Peyer's patch (tissue), 4 donors: ENCODE measurements at regions not wholly inside any gene's neighbourhood (a gene's known extent, or its start where the extent isn't known, plus 50 kb on each side); places are given as distances from the start of the nearest gene placed in this dataset.
"Not testable (repeated sequence)": the region's sequence is repeated elsewhere in the genome, so short reads cannot be mapped to it uniquely, and the experiment has no call there.

Experiments
- DNase-seq, 3 donors: peaks; one replicate each; pipeline ENCODE4 v3.0.0-alpha.2; 2017 to 2019
- H3K27ac ChIP-seq, 4 donors: fragments of 200-600 bp; sonication (generic); one replicate each; pipeline ENCODE4 v1.5.1; 2016 to 2019
- H3K27me3 ChIP-seq, 2 donors: fragments of 200-600 bp; sonication (generic); one replicate each; pipeline ENCODE4 v1.5.1; 2019
- H3K36me3 ChIP-seq, 3 donors: fragments of 200-600 bp; sonication (generic); one replicate each; pipeline ENCODE4 v1.5.1; 2016 to 2019
- H3K4me1 ChIP-seq, 4 donors: fragments of 200-600 bp; sonication (generic); one replicate each; pipeline ENCODE4 v1.5.1; 2016 to 2019
- H3K4me3 ChIP-seq, 4 donors: fragments of 200-600 bp; sonication (generic); 1 replicate in 3 of 4; 2 replicates in 1 of 4; pipeline ENCODE4 v1.5.1; 2016 to 2019; ENCODE audit warnings: mild to moderate bottlenecking in 1 of 4
- H3K9me3 ChIP-seq, 4 donors: fragments of 200-600 bp; sonication (generic); one replicate each; pipeline ENCODE4 v1.5.1; 2016 to 2019; ENCODE audit warnings: mild to moderate bottlenecking in 1 of 4
- POLR2A ChIP-seq, 2 donors: fragments of 450-650 bp; IDR thresholded peaks; one replicate each; pipeline ENCODE4 v1.5.1; 2017; ENCODE audit warnings: antibody characterized with exemption in 2 of 2, mild to moderate bottlenecking in 2 of 2, moderate library complexity in 2 of 2
- TF ChIP-seq, protein P1 (sequence below), 6 experiments: fragments of 450-650 bp in 4 of 6; fragments of 200-600 bp in 2 of 6; sonication (generic) in 1 of 6; IDR thresholded peaks; one replicate each; pipeline ENCODE4 v1.5.1; 2017 to 2019; ENCODE audit warnings: antibody characterized with exemption in 6 of 6, mild to moderate bottlenecking in 3 of 6, moderate library complexity in 1 of 6

GRCh38 chr15:92796161-92796611 is 103.9 kb upstream of the CHD2 start:
- peak in 1 of 3 donors; percentile 19 for DNase-seq

GRCh38 chr15:92797168-92798052 is 102.7 kb upstream of the CHD2 start:
- peak overlapping the region in 1 of 4 donors; percentile 16 for H3K27ac ChIP-seq
- peak in 1 of 3 donors; percentile 45 for DNase-seq
- no peaks in the 10 kb centered on the region for H3K9me3 ChIP-seq
- no peaks in the 10 kb centered on the region for H3K36me3 ChIP-seq
- no peak overlapping the region for H3K4me3 ChIP-seq
- no peaks in the 10 kb centered on the region for H3K27me3 ChIP-seq
- TF ChIP-seq, protein P1, sequence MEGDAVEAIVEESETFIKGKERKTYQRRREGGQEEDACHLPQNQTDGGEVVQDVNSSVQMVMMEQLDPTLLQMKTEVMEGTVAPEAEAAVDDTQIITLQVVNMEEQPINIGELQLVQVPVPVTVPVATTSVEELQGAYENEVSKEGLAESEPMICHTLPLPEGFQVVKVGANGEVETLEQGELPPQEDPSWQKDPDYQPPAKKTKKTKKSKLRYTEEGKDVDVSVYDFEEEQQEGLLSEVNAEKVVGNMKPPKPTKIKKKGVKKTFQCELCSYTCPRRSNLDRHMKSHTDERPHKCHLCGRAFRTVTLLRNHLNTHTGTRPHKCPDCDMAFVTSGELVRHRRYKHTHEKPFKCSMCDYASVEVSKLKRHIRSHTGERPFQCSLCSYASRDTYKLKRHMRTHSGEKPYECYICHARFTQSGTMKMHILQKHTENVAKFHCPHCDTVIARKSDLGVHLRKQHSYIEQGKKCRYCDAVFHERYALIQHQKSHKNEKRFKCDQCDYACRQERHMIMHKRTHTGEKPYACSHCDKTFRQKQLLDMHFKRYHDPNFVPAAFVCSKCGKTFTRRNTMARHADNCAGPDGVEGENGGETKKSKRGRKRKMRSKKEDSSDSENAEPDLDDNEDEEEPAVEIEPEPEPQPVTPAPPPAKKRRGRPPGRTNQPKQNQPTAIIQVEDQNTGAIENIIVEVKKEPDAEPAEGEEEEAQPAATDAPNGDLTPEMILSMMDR (IDR thresholded peaks at IDR 0.05) = peak; percentile 71 to 92 (median 90)
- TF ChIP-seq POLR2A (IDR thresholded peaks at IDR 0.05) = no peak
- H3K4me1 ChIP-seq = peaks cover 0 to 6% (median 0%) of the 10 kb centered on the region in 4 donors

More at GRCh38 chr15:92796161-92796611, 103.9 kb upstream of the CHD2 start:
- H3K36me3 ChIP-seq = no peaks in the 10 kb centered on the region
- H3K27ac ChIP-seq = no peak overlapping the region
- no peaks in the 10 kb centered on the region for H3K9me3 ChIP-seq
- no peaks in the 10 kb centered on the region for H3K4me1 ChIP-seq
- H3K27me3 ChIP-seq = no peaks in the 10 kb centered on the region
- TF ChIP-seq, protein P1 (IDR thresholded peaks at IDR 0.05) = no peak
- no peak for TF ChIP-seq POLR2A (IDR thresholded peaks at IDR 0.05)
- H3K4me3 ChIP-seq = no peak overlapping the region

- TF ChIP-seq POLR2A (IDR thresholded peaks at IDR 0.05) = no peak
- TF ChIP-seq, protein P1 (IDR thresholded peaks at IDR 0.05) = no peak
- DNase-seq = peak in 1 of 3 donors; percentile 14
- Histone ChIP-seq H3K27ac (no peak overlapping the region), H3K4me3 (no peak overlapping the region), H3K9me3 (no peaks in the 10 kb centered on the region), H3K4me1 (peaks cover 0 to 14% (median 0%) of the 10 kb centered on the region in 4 donors), H3K27me3 (no peaks in the 10 kb centered on the region), H3K36me3 (no peaks in the 10 kb centered on the region)
These were observed 100.1 kb upstream of the CHD2 start for GRCh38 chr15:92800013-92800412.

- peak in 1 of 3 donors; percentile 28 for DNase-seq
- H3K27me3 ChIP-seq, H3K4me3 ChIP-seq, H3K36me3 ChIP-seq, H3K27ac ChIP-seq, H3K9me3 ChIP-seq: not testable (repeated sequence)
- H3K4me1 ChIP-seq = peaks cover 0 to 14% (median 0%) of the 10 kb centered on the region in 4 donors
These were observed 99.6 kb upstream of the CHD2 start for GRCh38 chr15:92800416-92801055.

DNA sequence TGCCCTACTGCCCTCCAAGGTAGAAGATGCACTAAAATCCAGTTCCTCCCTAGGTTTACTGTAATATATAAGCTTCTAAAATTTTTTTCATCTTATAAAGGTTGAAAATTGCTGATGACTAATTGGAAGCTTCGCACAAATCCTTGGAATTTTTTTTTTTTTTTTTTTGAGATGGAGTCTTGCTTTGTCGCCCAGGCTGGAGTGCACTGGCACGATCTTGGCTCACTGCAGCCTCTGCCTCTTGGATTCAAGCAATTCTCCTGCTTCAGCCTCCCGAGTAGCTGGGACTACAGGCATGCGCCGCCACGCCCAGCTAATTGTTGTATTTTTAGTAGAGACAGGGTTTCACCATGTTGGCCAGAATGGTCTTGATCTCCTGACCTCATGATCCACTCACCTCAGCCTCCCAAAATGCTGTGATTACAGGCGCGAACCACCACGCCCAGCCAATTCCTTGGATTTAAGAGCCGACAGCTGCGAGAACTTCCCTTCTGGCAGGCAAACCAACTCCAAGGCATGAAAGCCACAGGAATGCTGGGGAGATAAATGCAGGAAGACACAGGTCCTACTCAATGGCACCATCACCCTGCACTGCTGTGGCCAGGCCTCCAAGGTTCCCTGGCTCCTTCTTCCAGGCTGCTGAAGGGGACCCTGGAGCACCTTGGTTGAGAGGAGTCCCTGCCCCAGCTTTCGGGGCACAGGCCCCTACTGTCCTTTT is 98.9 kb upstream of the CHD2 start:
- not testable (repeated sequence) for H3K36me3 ChIP-seq, H3K4me3 ChIP-seq, H3K9me3 ChIP-seq, H3K27me3 ChIP-seq
- peak in 1 of 3 donors; percentile 47 for DNase-seq
- Histone ChIP-seq H3K27ac (peak overlapping the region; percentile 41 to 85 (median 49)), H3K4me1 (peaks cover 0 to 14% (median 0%) of the 10 kb centered on the region in 4 donors)

DNA sequence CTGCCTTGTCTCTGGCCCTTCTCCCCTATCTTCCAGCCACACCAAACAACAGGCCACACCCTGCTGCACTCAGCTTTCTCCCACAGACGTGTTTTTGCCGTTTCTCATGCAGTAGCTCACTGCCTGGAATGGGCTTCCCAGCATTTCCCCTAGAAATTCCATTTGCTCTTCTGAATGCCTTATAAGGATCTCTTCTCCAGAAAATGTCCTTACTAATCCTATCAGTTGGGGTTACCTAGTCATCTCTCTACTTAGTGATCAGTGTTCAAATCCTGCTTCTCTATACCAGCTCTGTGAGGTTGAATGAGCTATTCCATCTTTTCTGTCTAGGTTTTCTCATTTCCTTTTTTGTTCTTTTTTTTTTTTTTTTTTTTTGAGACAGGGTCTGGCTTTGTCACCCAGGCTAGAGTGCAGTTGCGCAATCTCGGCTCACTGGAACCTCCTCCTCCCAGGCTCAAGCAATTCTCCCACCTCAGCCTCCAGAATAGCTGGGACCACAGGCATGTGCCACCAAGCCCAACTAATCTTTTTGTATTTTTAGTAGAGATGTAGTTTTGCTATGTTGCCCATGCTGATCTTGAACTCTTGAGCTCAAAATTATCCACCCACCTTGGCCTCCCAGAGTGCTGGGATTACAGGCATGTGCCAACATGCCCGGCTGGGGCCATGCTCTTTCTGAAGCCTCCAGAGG is 98.2 kb upstream of the CHD2 start:
- H3K9me3 ChIP-seq = no peaks in the 10 kb centered on the region
- peaks cover 0 to 14% (median 0%) of the 10 kb centered on the region in 4 donors for H3K4me1 ChIP-seq
- peak overlapping the region; percentile 41 to 85 (median 49) for H3K27ac ChIP-seq
- no peak overlapping the region for H3K4me3 ChIP-seq
- no peak for TF ChIP-seq POLR2A (IDR thresholded peaks at IDR 0.05)
- TF ChIP-seq, protein P1 (IDR thresholded peaks at IDR 0.05) = no peak
- no peaks in the 10 kb centered on the region for H3K27me3 ChIP-seq
- DNase-seq = peak in 1 of 3 donors; percentile 63
- no peaks in the 10 kb centered on the region for H3K36me3 ChIP-seq
